GM12873 (cell line): ENCODE measurements at regions not wholly inside any gene's neighbourhood (a gene's known extent, or its start where the extent isn't known, plus 50 kb on each side); places are given as distances from the start of the nearest gene placed in this dataset.

Source experiments
- CTCF ChIP-seq: IDR thresholded peaks from 2 replicates; pipeline ENCODE4 v1.5.1; 2012; ENCODE audit warnings: low read depth, mild to moderate bottlenecking, moderate library complexity, low read length, control low read depth; ENCODE audit not compliant: insufficient read depth; ENCODE audit errors: missing control alignments

GRCh38 chr4:96301715-96302114 is 461.8 kb downstream of the PDHA2 start:
- no peak for TF ChIP-seq CTCF

GRCh38 chr4:96305030-96305429 is 465.1 kb downstream of the PDHA2 start:
- TF ChIP-seq CTCF, result no peak

- TF ChIP-seq CTCF, result no peak
These were observed 472.3 kb downstream of the PDHA2 start for GRCh38 chr4:96312046-96312685.

- TF ChIP-seq CTCF, result no peak
These were observed 475.9 kb downstream of the PDHA2 start for GRCh38 chr4:96315815-96316214.

GRCh38 chr4:96316776-96317175 is 476.9 kb downstream of the PDHA2 start:
- no peak for TF ChIP-seq CTCF

GRCh38 chr4:96317891-96318290 is 478.0 kb downstream of the PDHA2 start:
- no peak for TF ChIP-seq CTCF

DNA sequence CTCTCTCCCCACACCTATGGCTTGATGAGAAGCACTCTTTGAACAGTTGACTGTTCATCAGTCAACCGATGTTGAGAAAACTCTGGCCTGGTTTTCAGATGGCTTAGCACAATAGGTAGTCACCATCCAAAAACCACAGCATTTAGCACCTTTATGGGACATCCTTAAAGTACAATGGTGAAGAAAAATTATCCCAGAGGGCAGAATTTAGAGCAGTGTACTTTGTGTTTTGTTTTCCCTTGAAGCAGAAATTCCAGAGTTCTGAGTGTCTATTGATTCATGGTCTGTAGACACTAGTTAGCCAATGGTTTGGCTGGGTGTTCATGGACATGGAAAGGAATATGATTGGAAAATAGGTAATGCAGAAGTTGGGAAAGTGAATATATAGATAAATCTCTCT is 487.0 kb downstream of the PDHA2 start:
- no peak for TF ChIP-seq CTCF

DNA sequence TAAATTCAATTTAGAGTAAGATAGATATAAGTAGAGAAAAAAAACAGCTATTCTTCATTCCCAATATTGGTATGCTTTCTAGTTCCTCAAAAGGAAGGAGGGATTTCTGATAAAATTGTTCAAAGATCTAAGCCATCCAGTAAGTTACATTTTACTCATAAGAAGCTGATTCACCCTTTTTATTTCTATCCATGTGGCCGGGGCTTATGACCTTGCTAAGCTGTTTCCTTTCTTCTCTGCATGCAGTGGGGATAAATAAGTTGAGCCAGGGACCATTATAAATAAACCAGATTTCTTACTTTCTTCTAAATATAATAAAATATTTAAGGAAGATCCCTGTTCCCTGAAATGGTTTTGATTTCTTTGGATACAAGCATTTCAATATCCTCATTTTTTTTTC is 502.3 kb downstream of the PDHA2 start:
- no peak for TF ChIP-seq CTCF
